Brain pericyte (primary cell): ENCODE measurements at regions not wholly inside any gene's neighbourhood (a gene's known extent, or its start where the extent isn't known, plus 50 kb on each side); places are given as distances from the start of the nearest gene placed in this dataset.

Experiments
- DNase-seq: peaks from one replicate; pipeline ENCODE4 v3.0.0-alpha.2; 2012; ENCODE audit warnings: low read depth, low spot score

DNA sequence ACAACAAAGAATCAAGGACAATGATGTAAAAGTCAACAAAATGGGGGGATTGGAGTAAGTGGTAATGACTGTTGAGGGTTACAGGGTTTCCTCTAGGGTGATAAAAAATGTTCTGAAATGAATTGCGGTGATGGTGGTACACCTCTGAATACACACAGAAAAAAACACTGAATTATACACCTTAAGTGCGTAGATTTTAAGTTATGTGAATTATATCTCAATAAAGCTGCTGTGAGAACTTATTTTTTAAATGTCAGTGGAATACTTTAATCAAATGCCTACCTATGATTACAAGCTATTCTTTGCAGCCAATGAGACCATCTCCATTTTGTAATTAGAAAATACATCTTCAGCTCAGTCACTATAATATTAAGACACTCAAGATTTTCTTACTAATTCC lies 53.5 kb downstream of the ZNF608 start:
- DNase-seq: no peak

DNA sequence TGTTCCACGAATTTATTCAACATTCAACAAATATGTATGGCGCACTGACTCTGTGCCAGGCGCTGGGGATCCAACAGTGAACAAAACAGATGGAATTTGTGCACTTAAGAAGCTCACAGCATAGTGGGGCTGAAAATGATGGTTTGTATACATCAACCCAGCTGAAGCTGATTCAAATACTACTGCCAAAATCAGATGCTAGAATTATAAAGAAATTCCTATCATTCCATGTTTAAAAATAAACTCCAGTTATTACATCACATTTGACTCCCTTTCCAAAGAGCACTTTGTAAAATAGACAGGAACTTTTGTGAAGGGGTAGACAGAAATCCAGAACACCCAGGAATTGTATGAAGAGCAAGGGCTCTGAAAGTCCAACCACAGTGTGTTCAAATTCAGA lies 54.1 kb downstream of the ZNF608 start:
- DNase-seq: no peak

DNA sequence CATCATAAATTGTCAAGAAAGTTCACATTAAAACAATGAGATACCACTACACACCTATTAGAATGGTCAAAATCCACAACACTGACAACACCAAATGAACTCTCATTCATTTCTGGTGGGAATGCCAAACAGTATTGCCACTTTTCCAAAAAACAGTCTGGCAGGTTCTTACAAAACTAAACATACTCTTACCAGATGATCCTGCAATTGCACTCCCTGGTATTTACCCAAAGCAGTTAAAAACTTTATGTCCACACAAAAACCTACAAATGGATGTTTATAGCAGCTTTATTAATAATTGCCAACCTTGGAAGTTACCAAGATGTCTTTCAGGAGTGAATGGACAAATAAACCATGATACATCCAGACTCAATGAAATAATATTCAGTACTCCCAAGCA lies 56.8 kb downstream of the ZNF608 start:
- DNase-seq: no peak

DNA sequence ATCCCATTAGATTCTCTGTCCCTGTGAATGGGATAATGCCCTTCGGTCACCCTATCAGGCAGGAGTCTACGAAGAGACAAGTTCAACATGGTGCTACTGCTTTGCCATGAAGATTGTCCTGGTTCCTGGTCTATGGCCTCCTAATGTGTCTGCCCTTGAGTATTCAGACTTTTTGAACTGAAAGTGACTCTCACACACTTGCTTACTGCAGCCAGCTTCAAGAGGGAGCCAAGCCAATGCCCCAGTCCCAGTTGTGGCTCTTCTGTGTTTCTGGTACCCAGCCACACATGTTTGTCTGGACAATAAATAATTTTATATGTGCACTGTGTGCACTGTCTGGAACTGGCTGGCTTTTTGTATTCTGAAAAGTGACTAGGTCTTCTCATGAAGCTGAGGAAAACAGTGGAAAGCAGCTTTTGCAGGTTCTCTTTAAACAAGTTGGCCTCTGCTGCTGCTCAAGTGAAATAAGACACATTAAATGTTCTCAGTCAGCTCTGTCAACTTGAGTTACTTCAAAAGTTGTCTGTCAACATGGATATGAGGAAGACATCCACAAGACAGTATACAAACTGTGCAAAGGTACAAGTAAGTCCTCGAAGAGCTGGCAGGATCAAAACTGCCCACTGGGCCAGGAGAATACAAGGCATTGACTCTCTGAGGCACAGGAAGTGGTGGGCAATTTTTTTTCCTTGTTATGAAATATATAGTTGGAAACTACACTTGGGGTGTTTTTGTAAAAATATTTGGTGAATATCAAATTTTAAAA lies 60.0 kb downstream of the ZNF608 start:
- no peak for DNase-seq

DNA sequence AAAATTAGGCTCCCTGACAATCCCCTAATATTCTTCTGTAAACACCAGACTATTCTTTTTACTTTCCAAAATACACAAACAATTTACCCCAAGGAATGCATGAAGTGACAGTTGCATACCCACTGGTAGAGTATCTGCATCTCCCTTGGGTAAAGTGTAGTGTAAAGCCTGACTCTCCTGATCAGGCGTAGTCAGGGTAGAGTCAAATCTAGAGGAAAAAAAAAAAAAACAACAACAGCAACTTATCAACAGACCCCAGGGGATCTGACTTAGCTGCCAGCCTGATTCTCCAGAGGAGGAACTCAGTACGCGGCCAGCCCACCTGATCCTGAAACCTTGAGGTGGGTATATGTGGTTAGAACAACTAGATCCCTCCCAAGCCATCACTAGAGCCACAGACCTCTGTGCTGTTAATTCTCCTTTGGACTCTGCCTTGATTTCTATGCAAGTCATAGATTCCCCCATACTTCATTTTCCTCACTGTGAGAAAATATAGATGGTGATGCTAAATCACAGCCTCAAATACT lies 61.0 kb downstream of the ZNF608 start:
- DNase-seq: no peak

DNA sequence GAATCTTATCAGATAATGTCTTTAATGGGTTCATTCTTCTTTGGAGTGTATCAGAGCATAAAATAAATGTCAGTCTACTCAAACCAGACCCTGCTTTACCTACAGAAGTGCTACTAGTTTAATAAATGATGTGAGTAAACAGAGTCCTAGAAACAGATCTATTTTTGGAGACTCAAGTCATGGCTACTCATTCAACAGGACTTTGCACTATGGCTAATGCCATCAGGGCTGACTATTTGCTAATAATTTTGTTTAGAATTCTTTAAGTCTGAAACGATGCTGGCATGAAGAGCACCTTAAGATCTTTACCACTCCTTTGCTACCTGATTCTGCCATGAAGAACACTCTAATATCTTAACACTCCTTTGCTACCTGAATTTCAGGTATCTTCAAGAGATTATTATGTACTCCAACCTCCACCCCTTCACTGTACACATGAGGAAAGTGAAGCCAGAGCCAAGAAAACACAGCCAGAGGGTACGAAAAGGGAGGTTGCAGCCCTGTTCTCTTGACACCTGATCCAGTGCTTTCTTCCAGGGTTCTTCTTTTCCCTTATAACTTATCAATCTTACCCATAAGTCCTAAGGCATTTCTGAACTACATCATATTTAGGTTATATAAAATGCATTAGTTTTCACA lies 62.4 kb downstream of the ZNF608 start:
- DNase-seq: no peak

DNA sequence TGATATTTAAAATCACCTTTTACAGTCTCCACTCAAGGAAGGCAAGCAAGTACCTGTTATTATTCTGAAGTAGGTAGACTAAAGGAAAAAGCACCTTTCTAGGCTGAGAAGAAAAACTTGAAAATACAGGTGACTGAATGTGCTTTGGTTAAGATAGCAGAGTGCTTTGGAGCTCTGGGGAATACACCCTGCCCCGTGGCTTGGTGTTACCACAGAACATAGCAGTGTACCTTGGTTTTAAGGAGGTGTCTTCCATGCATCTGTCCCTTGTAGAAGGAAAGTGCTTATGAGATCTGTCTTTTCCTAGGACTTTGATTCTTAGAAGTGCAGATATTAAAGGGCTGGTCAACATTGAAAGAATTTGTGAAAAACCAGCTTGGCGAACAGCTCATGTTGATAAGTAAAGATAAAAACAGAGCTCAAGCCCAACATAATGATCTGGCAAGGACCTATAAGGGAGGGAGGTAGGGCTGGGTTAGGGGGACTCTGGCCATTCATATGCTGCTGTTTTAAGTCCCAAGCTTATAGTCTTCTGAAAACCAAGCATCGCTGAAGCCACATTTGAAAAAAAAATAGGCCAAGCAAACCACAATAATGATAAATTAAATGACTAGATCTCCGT lies 66.8 kb downstream of the ZNF608 start:
- DNase-seq: no peak

DNA sequence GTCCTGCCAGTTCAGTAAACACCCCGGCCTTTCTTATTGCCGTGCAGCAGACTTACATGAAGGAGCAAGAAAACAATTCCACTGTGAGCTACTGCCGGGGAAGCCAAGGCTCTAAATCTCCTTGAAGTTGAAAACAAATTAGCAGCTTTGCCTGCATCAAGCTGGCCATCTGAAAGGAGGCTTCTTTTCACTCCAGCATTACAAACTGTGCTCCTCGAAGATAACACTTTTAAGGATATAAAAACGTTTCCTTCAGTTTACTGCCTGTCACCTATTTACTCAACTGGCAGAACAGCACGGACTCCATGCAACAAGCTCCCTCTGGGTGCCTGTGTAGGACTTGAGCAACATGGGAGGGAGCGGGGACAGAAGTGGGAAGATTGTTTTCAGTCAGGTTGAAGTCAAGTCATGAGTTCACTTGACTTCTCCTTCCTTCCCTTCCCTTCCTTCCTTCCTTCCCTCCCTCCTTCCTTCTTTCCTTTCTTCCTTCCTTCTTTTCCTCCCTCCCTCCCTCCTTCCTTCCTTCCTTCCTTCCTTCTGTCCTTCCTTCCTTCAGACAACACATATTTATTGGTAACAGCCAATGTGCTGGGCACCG lies 67.4 kb downstream of the ZNF608 start:
- no peak for DNase-seq

DNA sequence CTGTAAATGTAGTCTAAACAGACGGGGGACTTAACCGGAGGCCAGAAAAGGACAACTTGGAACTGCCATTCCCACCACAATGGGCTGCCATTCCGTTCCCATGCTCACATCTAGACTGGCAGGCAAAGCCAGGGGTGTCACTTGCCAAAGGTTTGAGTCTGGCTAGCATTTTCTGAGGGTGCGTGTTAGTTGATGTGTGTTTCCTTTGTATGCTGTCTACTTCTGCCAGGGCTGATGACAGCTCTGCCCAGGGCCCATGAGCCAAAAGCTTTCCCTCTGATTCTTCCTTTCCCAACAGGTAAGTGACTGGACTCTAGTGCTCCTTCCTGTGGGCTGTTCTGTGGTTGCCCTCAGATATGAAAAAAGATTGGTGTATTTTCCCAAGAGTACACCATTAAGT lies 68.0 kb downstream of the ZNF608 start:
- no peak for DNase-seq

DNA sequence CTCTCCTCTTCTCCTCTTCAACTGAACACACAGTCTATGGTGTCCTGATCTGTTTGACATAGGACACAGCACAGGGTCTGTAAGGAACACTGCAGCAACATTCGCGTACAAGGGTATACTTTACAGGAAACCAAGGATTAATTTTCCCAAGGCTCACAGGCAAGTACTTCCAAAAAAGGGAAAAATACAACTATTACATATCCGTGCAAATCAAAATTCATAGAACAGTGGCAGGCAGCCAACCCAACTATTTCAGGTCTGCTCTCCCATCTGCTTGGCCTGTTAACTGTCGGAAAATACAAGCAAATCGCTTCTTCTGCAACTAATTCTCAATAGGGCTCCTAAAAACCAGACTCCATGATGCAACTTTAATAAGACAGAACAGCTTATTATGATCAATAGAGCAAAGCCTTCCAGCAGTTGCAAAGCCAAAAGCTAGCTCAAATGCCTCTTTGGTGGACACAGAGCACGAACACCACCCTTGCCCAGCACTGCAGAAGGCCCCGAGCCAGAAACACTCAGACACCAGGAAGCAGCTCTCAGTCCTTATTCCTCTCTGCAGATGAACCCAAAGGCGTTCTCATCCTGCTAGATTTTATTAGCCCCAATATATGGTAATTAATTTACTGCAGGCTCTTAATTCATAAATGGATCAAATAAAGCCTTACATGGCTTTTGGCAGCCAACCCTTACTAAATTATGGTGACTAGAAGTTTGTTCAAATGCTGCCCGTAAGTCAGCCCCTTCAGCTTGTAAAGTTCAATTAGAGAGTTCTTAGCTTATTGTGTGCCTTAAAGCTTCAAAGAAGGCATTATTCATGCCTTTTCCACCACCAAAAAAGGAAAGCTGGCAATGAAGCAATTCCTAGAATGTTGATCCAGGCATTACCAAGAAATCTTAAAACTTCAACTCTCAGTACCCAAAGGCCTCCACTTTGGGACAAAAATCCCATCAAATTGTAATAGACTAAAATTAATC lies 68.8 kb downstream of the ZNF608 start:
- peak; percentile 27 for DNase-seq

DNA sequence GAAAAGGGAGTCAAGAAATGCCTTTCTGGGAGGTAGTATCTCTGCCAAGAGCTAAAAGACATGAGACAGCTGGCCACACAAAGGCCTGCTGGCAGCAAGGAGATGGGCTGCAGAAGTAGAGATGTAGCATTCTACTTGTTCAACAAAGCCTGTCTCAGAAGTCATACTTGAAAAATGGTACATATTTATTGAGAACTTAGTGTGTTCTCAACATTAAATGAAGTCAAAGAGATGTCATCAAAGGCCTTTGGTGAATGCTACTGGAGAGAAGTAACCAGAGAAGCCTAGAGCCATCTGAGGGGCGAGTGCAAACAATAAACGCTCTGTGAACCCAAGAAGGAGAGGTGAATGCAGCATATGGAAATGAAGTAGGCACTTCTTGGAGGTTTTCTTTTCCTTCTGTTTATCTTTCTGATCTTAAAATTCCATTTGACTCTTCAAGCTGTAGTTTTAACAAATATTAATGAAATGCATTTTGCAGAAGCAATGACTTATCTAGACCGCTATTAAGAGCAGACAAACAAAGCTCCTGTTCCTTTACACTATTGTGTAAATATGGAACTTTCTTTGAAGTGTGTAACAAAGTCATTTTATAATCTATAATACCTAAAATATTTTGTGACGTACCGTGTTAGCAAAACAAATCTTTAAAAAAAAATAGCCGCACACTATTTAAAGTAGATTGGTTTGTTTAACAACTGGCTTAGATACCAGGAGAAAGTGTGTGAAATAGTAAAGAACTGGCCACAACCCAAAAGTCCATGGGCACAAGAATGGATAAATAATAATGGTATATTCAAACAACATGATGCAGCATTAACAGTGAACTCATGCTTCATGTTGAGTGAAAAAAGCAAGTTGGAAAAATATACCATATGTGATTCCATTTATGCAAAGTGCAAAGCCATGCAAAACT lies 70.2 kb downstream of the ZNF608 start:
- DNase-seq: no peak

DNA sequence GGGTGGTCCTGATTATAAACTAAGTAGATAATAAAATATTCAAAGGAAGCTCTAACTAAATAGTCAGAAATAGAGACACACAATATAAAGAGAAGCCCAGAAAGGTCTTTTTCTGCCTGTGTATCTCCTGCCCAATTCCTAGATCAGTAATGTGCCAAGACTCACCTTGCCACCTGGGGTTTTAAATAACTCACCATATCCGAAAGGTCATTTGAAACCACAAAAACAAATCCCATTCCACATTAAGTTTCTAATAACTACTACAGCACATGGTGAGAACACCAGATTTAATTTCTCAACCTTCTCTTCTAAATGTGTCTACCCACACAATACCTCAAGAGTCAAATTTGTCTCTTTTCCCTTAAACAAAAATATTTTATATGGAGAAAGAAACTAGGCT lies 75.2 kb downstream of the ZNF608 start:
- DNase-seq: no peak

DNA sequence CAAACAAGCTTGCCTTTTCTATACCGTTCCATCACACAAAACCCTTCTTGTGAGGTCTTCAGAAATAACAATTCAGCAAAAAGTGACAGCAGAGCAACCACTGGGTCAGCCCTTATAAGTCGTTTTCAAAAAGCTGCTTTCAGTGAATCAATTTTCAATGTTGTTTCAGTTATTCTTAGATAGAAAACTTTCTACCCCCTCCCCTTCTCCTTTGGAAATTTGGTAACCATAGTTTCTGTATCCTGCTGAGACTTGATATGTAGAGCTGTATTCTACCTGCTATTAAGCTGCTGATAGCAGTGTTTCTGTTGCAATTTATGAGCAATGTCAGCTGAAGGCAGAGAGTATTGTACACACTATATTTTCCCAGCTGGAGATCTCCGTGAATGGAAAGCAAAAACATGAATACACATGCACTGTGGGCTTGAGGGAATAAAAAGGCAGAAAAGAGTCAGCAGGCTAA lies 75.7 kb downstream of the ZNF608 start:
- DNase-seq: peak; percentile 16

DNA sequence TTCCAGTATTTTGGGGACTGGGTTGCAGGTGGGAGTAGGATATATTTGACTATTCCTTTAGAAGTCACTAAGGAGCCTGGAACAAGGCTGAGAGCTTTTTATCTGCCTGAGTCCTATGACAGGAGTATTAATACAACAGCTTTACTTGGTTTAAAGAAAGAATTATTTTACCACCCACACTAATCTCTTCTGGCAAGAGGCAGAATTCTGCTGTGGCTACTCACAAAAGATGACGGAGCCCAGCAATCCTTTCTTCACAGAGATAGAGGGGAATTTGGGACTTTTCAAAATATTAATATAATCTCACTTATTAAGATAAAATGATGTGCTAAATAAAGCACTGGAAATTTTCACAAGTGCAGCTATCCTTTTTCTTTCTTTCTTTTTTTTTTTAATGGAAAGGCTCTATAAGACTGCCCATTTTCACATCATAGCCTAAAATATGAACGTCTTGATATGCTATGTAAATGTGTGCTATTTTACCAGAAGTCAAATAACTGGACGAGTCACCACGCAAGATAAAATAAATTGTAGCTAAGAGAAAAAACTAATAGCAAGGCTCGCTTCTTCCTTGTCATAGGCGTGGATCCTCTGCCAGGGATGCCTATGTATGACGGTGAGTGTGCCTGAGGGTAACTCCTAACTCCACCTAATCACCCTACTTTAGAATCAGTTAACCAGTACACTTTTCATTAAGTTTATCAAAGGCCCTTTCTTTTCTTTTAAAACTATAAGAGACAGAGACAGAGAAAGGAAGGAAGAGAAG lies 76.3 kb downstream of the ZNF608 start:
- no peak for DNase-seq

DNA sequence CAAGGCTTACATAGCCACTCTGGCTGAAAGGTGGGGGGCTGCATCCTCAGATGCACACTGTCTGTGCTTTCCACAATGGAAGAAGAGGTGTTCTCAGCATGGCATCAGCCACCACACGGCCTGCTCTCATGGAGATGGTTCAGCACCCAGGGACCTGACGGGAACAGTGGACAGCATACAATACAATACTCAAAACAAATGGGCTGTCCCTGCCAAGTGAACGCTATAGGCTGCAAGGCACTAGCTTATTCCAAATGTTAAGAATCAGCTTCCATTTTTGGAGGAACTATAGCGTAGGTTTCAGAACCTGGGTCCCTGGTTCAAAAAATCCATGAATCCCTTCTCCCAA lies 77.2 kb downstream of the ZNF608 start:
- no peak for DNase-seq

DNA sequence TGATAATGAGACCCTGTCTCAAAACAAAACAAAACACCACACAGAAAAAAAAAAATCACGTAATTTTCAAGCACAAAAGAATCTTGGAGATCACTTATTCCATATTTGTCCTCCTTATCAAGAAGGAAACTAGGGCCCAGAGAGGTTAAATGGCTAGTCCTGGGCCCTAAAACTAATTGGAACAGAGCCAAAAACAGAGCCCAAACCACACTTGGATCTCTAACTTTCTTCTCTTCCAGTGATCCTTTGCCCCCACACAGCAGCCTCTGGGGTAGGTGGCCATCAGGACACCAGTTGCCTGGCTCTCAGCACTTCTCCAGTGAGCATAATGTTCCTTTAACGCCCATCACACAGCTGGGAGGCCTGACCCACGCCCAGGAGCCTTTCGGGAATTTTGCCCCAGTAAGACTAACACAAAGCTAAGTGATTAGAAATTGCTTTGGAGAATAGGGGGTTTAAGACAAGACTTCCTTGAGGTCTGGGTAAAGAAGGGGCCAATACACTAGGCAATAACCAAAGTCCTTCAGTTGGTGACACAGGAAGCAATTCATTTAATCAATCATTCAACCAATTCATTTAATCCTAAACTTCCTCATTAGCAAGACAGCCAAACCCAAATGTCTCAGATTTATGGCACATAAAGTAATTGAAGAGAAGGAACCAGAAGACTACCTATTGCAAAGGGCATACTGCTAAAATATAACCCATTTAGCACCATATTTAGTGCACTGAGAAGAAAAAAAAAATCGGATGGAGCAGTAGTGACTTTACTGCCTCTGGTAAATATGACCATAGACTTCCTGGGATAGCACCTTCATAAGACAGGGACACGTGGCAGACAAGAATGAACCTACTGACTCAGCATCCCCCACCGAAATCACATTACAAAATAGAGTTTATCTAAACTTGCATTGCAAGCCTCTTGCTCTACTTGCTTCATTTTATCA lies 77.8 kb downstream of the ZNF608 start:
- DNase-seq: no peak

DNA sequence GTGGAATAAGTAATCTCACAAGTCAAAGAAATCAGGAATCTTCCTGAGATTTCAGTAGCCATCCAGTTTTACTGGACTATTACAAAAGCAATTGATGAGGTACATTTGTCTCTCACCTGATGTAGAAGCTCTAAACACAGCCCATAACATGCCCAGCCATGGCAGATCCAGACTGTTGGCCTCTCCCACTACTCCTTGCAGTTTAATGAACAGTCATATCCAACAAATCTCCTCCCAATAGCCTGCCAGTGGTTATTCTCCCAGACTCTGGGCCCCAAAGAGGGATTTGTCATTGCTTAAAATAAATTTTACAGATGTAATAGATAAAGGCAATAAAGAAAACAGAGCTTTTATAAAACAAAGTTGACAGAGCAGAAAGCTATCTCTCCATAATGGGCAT lies 80.8 kb downstream of the ZNF608 start:
- DNase-seq: no peak

DNA sequence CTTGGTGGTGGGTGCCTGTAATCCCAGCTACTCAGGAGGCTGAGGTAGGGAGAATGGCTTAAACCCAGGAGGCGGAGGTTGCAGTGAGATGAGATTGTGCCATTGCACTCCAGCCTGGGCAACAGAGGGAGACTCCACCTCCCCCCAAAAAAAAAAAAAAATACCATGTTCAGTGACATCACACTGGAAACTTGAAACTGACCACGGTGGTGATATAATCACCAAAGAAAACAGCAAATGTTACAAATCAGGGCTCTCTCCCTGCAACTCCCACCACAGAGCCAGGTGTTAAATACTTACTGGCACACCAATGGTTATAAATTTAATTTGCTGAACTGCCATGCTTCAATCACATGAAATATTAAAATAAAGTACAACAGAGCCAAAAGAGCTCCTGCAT lies 81.4 kb downstream of the ZNF608 start:
- no peak for DNase-seq
